ENCODE measurements at regions not wholly inside any gene's neighbourhood (a gene's known extent, or its start where the extent isn't known, plus 50 kb on each side); places are given as distances from the start of the nearest gene placed in this dataset.

- Histone ChIP-seq H3K36me3 (no peaks in the 10 kb centered on the region), H3K27ac (no peak overlapping the region), H3K9me3 (no peaks in the 10 kb centered on the region), H3K4me3 (no peak overlapping the region), H3K27me3 (no peaks in the 10 kb centered on the region), H3K4me1 (no peaks in the 10 kb centered on the region)
- intact Hi-C loops (cut with DNase I): no loop called here
- no peak for TF ChIP-seq POLR2AphosphoS5 (IDR thresholded peaks at IDR 0.05; ENCODE audit: insufficient read depth in 1 of 2, low read depth in 1 of 2)
- no peak for TF ChIP-seq CTCF (IDR thresholded peaks at IDR 0.05)
- no peak for TF ChIP-seq POLR2A (IDR thresholded peaks at IDR 0.05)
- no peak for DNase-seq (ENCODE audit: extremely low spot score in 2 of 2)
Measured at GRCh38 chr9:80831751-80832150, 857.6 kb downstream of the TLE1 start.

GRCh38 chr9:80811656-80812055 is 877.7 kb downstream of the TLE1 start:
- TF ChIP-seq POLR2A (IDR thresholded peaks at IDR 0.05) (no peak), POLR2AphosphoS5 (IDR thresholded peaks at IDR 0.05; ENCODE audit: insufficient read depth in 1 of 2, low read depth in 1 of 2) (no peak), CTCF (IDR thresholded peaks at IDR 0.05) (no peak)
- H3K4me1 ChIP-seq: no peaks in the 10 kb centered on the region
- intact Hi-C loops (cut with DNase I): no loop called here
- no peak for DNase-seq (ENCODE audit: extremely low spot score in 2 of 2)
- no peaks in the 10 kb centered on the region for H3K36me3 ChIP-seq
- no peaks in the 10 kb centered on the region for H3K9me3 ChIP-seq
- no peak overlapping the region for H3K4me3 ChIP-seq
- no peaks in the 10 kb centered on the region for H3K27me3 ChIP-seq
- no peak overlapping the region for H3K27ac ChIP-seq

GRCh38 chr9:80811003-80811402 is 878.3 kb downstream of the TLE1 start:
- Histone ChIP-seq H3K4me1 (no peaks in the 10 kb centered on the region), H3K36me3 (no peaks in the 10 kb centered on the region), H3K27me3 (no peaks in the 10 kb centered on the region), H3K4me3 (no peak overlapping the region), H3K27ac (no peak overlapping the region), H3K9me3 (no peaks in the 10 kb centered on the region)
- TF ChIP-seq POLR2AphosphoS5 (IDR thresholded peaks at IDR 0.05; ENCODE audit: insufficient read depth in 1 of 2, low read depth in 1 of 2) (no peak), CTCF (IDR thresholded peaks at IDR 0.05) (no peak), POLR2A (IDR thresholded peaks at IDR 0.05) (no peak)
- no peak for DNase-seq (ENCODE audit: extremely low spot score in 2 of 2)
- intact Hi-C loops (cut with DNase I): no loop called here

- no peak overlapping the region for H3K27ac ChIP-seq
- no peak for DNase-seq (ENCODE audit: extremely low spot score in 2 of 2)
- no peaks in the 10 kb centered on the region for H3K9me3 ChIP-seq
- intact Hi-C loops (cut with DNase I): no loop called here
- TF ChIP-seq POLR2AphosphoS5 (IDR thresholded peaks at IDR 0.05; ENCODE audit: insufficient read depth in 1 of 2, low read depth in 1 of 2): no peak
- no peak for TF ChIP-seq CTCF (IDR thresholded peaks at IDR 0.05)
- TF ChIP-seq POLR2A (IDR thresholded peaks at IDR 0.05): no peak
- no peaks in the 10 kb centered on the region for H3K4me1 ChIP-seq
- H3K36me3 ChIP-seq: no peaks in the 10 kb centered on the region
- no peaks in the 10 kb centered on the region for H3K27me3 ChIP-seq
- H3K4me3 ChIP-seq: no peak overlapping the region
Measured at GRCh38 chr9:80806671-80807070, 882.7 kb downstream of the TLE1 start.

GRCh38 chr9:80804873-80805272 is 884.5 kb downstream of the TLE1 start:
- no peak for DNase-seq (ENCODE audit: extremely low spot score in 2 of 2)
- Histone ChIP-seq H3K9me3 (no peaks in the 10 kb centered on the region), H3K27me3 (no peaks in the 10 kb centered on the region), H3K4me1 (peaks cover 1% of the 10 kb centered on the region), H3K36me3 (no peaks in the 10 kb centered on the region), H3K27ac (no peak overlapping the region), H3K4me3 (no peak overlapping the region)
- no peak for TF ChIP-seq POLR2A (IDR thresholded peaks at IDR 0.05)
- no peak for TF ChIP-seq POLR2AphosphoS5 (IDR thresholded peaks at IDR 0.05; ENCODE audit: insufficient read depth in 1 of 2, low read depth in 1 of 2)
- no peak for TF ChIP-seq CTCF (IDR thresholded peaks at IDR 0.05)
- intact Hi-C loops (cut with DNase I): no loop called here

Data from vagina (tissue), 2 donors.